GM12892 (cell line): ENCODE measurements at regions not wholly inside any gene's neighbourhood (a gene's known extent, or its start where the extent isn't known, plus 50 kb on each side); places are given as distances from the start of the nearest gene placed in this dataset.

Source experiments
- POLR2A ChIP-seq: IDR thresholded peaks from 2 replicates; pipeline ENCODE4 v1.6.1; 2011; ENCODE audit warnings: low read depth, low read length, control low read depth
- POLR2AphosphoS5 ChIP-seq: IDR thresholded peaks from 2 replicates; pipeline ENCODE4 v1.6.1; 2011; ENCODE audit warnings: low read depth, low read length, control low read depth
- TAF1 ChIP-seq: IDR thresholded peaks from 2 replicates; pipeline ENCODE4 v1.6.1; 2011; ENCODE audit warnings: low read depth, mild to moderate bottlenecking, control low read depth, low read length, borderline replicate concordance

DNA sequence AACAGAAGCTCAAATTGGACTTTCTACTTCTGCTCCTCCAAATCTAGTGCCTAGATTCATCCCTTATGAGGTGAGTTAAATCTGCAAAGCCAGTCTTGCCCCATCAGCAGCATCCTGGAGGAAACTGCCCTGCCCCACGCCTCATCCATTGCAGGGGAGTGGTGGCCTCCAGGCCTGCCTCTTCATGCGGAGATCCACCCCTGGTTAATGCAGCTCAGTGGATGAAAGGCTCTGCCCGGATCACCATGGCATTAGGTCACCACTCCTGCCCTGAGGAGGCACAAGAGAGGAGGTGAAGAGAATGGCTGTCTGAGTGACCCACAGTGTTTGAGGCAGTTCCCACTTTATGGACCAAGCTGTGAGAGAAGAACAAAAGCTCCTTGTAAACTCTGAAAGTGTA is 218.1 kb downstream of the C12orf75 start:
- TF ChIP-seq POLR2A (no peak), POLR2AphosphoS5 (no peak), TAF1 (no peak)
